ENCODE measurements at regions not wholly inside any gene's neighbourhood (a gene's known extent, or its start where the extent isn't known, plus 50 kb on each side); places are given as distances from the start of the nearest gene placed in this dataset.
"Not testable (repeated sequence)": the region's sequence is repeated elsewhere in the genome, so short reads cannot be mapped to it uniquely, and the experiment has no call there.

GRCh38 chr2:87132577-87132976, 110.9 kb upstream of the PLGLB1 start:
- not testable (repeated sequence) for H3K36me3 ChIP-seq (ENCODE audit: control insufficient read depth in 1 of 2, insufficient read depth in 2 of 2, low read length in 2 of 2); H3K9me3 ChIP-seq (ENCODE audit: control insufficient read depth in 1 of 2, low read length in 2 of 2); H3K4me3 ChIP-seq (ENCODE audit: low read depth in 1 of 2, low read length in 2 of 2)

GRCh38 chr2:87151835-87152493, 130.3 kb upstream of the PLGLB1 start:
- H3K4me3 ChIP-seq (ENCODE audit: low read depth in 1 of 2, low read length in 2 of 2); H3K27me3 ChIP-seq (ENCODE audit: low read depth, low read length); H3K36me3 ChIP-seq (ENCODE audit: control insufficient read depth in 1 of 2, insufficient read depth in 2 of 2, low read length in 2 of 2); H3K9me3 ChIP-seq (ENCODE audit: control insufficient read depth in 1 of 2, low read length in 2 of 2); H3K27ac ChIP-seq (ENCODE audit: low read length); H3K4me1 ChIP-seq (ENCODE audit: control insufficient read depth in 1 of 2, insufficient read depth in 2 of 2, low read length in 2 of 2): not testable (repeated sequence)

More at GRCh38 chr2:87132577-87132976, 110.9 kb upstream of the PLGLB1 start:
- H3K27ac ChIP-seq (ENCODE audit: low read length); H3K27me3 ChIP-seq (ENCODE audit: low read depth, low read length); H3K4me1 ChIP-seq (ENCODE audit: control insufficient read depth in 1 of 2, insufficient read depth in 2 of 2, low read length in 2 of 2): not testable (repeated sequence)

- not testable (repeated sequence) for H3K36me3 ChIP-seq (ENCODE audit: control insufficient read depth in 1 of 2, insufficient read depth in 2 of 2, low read length in 2 of 2); H3K27me3 ChIP-seq (ENCODE audit: low read depth, low read length); H3K4me3 ChIP-seq (ENCODE audit: low read depth in 1 of 2, low read length in 2 of 2); H3K27ac ChIP-seq (ENCODE audit: low read length); H3K9me3 ChIP-seq (ENCODE audit: control insufficient read depth in 1 of 2, low read length in 2 of 2); H3K4me1 ChIP-seq (ENCODE audit: control insufficient read depth in 1 of 2, insufficient read depth in 2 of 2, low read length in 2 of 2)
Observed at GRCh38 chr2:87174454-87174853, 152.8 kb upstream of the PLGLB1 start.

GRCh38 chr2:87183373-87183772, 161.7 kb upstream of the PLGLB1 start:
- H3K27me3 ChIP-seq (ENCODE audit: low read depth, low read length); H3K9me3 ChIP-seq (ENCODE audit: control insufficient read depth in 1 of 2, low read length in 2 of 2); H3K36me3 ChIP-seq (ENCODE audit: control insufficient read depth in 1 of 2, insufficient read depth in 2 of 2, low read length in 2 of 2); H3K4me3 ChIP-seq (ENCODE audit: low read depth in 1 of 2, low read length in 2 of 2); H3K4me1 ChIP-seq (ENCODE audit: control insufficient read depth in 1 of 2, insufficient read depth in 2 of 2, low read length in 2 of 2); H3K27ac ChIP-seq (ENCODE audit: low read length): not testable (repeated sequence)

GRCh38 chr2:87184260-87184659, 162.6 kb upstream of the PLGLB1 start:
- H3K9me3 ChIP-seq (ENCODE audit: control insufficient read depth in 1 of 2, low read length in 2 of 2); H3K27ac ChIP-seq (ENCODE audit: low read length); H3K27me3 ChIP-seq (ENCODE audit: low read depth, low read length); H3K4me3 ChIP-seq (ENCODE audit: low read depth in 1 of 2, low read length in 2 of 2); H3K4me1 ChIP-seq (ENCODE audit: control insufficient read depth in 1 of 2, insufficient read depth in 2 of 2, low read length in 2 of 2); H3K36me3 ChIP-seq (ENCODE audit: control insufficient read depth in 1 of 2, insufficient read depth in 2 of 2, low read length in 2 of 2): not testable (repeated sequence)

GRCh38 chr2:87189214-87189613, 167.6 kb upstream of the PLGLB1 start:
- H3K27ac ChIP-seq (ENCODE audit: low read length); H3K9me3 ChIP-seq (ENCODE audit: control insufficient read depth in 1 of 2, low read length in 2 of 2): not testable (repeated sequence)

GRCh38 chr2:87193336-87193735, 171.7 kb upstream of the PLGLB1 start:
- not testable (repeated sequence) for H3K4me3 ChIP-seq (ENCODE audit: low read depth in 1 of 2, low read length in 2 of 2); H3K27ac ChIP-seq (ENCODE audit: low read length); H3K9me3 ChIP-seq (ENCODE audit: control insufficient read depth in 1 of 2, low read length in 2 of 2); H3K36me3 ChIP-seq (ENCODE audit: control insufficient read depth in 1 of 2, insufficient read depth in 2 of 2, low read length in 2 of 2); H3K4me1 ChIP-seq (ENCODE audit: control insufficient read depth in 1 of 2, insufficient read depth in 2 of 2, low read length in 2 of 2); H3K27me3 ChIP-seq (ENCODE audit: low read depth, low read length)

More at GRCh38 chr2:87189214-87189613, 167.6 kb upstream of the PLGLB1 start:
- H3K36me3 ChIP-seq (ENCODE audit: control insufficient read depth in 1 of 2, insufficient read depth in 2 of 2, low read length in 2 of 2); H3K4me3 ChIP-seq (ENCODE audit: low read depth in 1 of 2, low read length in 2 of 2); H3K27me3 ChIP-seq (ENCODE audit: low read depth, low read length); H3K4me1 ChIP-seq (ENCODE audit: control insufficient read depth in 1 of 2, insufficient read depth in 2 of 2, low read length in 2 of 2): not testable (repeated sequence)

GRCh38 chr2:87194254-87194999, 172.8 kb upstream of the PLGLB1 start:
- H3K9me3 ChIP-seq (ENCODE audit: control insufficient read depth in 1 of 2, low read length in 2 of 2); H3K27ac ChIP-seq (ENCODE audit: low read length); H3K36me3 ChIP-seq (ENCODE audit: control insufficient read depth in 1 of 2, insufficient read depth in 2 of 2, low read length in 2 of 2); H3K27me3 ChIP-seq (ENCODE audit: low read depth, low read length); H3K4me3 ChIP-seq (ENCODE audit: low read depth in 1 of 2, low read length in 2 of 2); H3K4me1 ChIP-seq (ENCODE audit: control insufficient read depth in 1 of 2, insufficient read depth in 2 of 2, low read length in 2 of 2): not testable (repeated sequence)

GRCh38 chr2:87196720-87197388, 175.2 kb upstream of the PLGLB1 start:
- H3K36me3 ChIP-seq (ENCODE audit: control insufficient read depth in 1 of 2, insufficient read depth in 2 of 2, low read length in 2 of 2); H3K9me3 ChIP-seq (ENCODE audit: control insufficient read depth in 1 of 2, low read length in 2 of 2); H3K4me1 ChIP-seq (ENCODE audit: control insufficient read depth in 1 of 2, insufficient read depth in 2 of 2, low read length in 2 of 2); H3K4me3 ChIP-seq (ENCODE audit: low read depth in 1 of 2, low read length in 2 of 2); H3K27ac ChIP-seq (ENCODE audit: low read length); H3K27me3 ChIP-seq (ENCODE audit: low read depth, low read length): not testable (repeated sequence)

- not testable (repeated sequence) for H3K9me3 ChIP-seq (ENCODE audit: control insufficient read depth in 1 of 2, low read length in 2 of 2); H3K27me3 ChIP-seq (ENCODE audit: low read depth, low read length); H3K27ac ChIP-seq (ENCODE audit: low read length); H3K36me3 ChIP-seq (ENCODE audit: control insufficient read depth in 1 of 2, insufficient read depth in 2 of 2, low read length in 2 of 2); H3K4me3 ChIP-seq (ENCODE audit: low read depth in 1 of 2, low read length in 2 of 2); H3K4me1 ChIP-seq (ENCODE audit: control insufficient read depth in 1 of 2, insufficient read depth in 2 of 2, low read length in 2 of 2)
Observed at GRCh38 chr2:87198422-87198821, 176.8 kb upstream of the PLGLB1 start.

GRCh38 chr2:87199228-87199627, 177.6 kb upstream of the PLGLB1 start:
- not testable (repeated sequence) for H3K27me3 ChIP-seq (ENCODE audit: low read depth, low read length); H3K27ac ChIP-seq (ENCODE audit: low read length); H3K4me1 ChIP-seq (ENCODE audit: control insufficient read depth in 1 of 2, insufficient read depth in 2 of 2, low read length in 2 of 2); H3K9me3 ChIP-seq (ENCODE audit: control insufficient read depth in 1 of 2, low read length in 2 of 2); H3K4me3 ChIP-seq (ENCODE audit: low read depth in 1 of 2, low read length in 2 of 2); H3K36me3 ChIP-seq (ENCODE audit: control insufficient read depth in 1 of 2, insufficient read depth in 2 of 2, low read length in 2 of 2)
